Panc1 (cell line): ENCODE measurements at regions not wholly inside any gene's neighbourhood (a gene's known extent, or its start where the extent isn't known, plus 50 kb on each side); places are given as distances from the start of the nearest gene placed in this dataset.

Experiments
- ATAC-seq: fragments of 200-7000 bp; cut with Tn5 transposase; 2 replicates; pipeline ENCODE4 v1.9.1; 2020; ENCODE audit warnings: mild to moderate bottlenecking, moderate library complexity
- BruUV-seq: library from RNA; stranded (reverse); fragments of 400-500 nt; replicated peaks from 2 replicates; lab custom pipeline; 2021; lab: Mats Ljungman, UMichigan
- CTCF ChIA-PET: fragments of 300-600 bp; sonication (Branson Sonifier 250); formaldehyde crosslinking; loops from one replicate; lab custom pipeline; 2022; ENCODE audit warnings: antibody characterized with exemption; lab: Charles Lee
- POLR2A ChIA-PET: fragments of 300-600 bp; sonication (Branson Sonifier 250); formaldehyde crosslinking; loops from one replicate; lab custom pipeline; 2022; ENCODE audit warnings: antibody characterized with exemption; lab: Charles Lee
- DNase-seq: peaks from one replicate; pipeline ENCODE4 v3.0.0-alpha.2; 2010; ENCODE audit warnings: low read depth, low spot score
- H3K27ac ChIP-seq: 2 replicates; pipeline ENCODE4 v1.5.1; 2011; ENCODE audit warnings: mild to moderate bottlenecking, low read length, inconsistent platforms
- H3K27me3 ChIP-seq: fragments of 200-500 bp; sonication (Bioruptor generic); 2 replicates; pipeline ENCODE4 v1.6.0; 2014; ENCODE audit warnings: low read length, inconsistent platforms; ENCODE audit not compliant: control insufficient read depth, insufficient read depth
- H3K36me3 ChIP-seq: fragments of 200-500 bp; sonication (Bioruptor generic); 2 replicates; pipeline ENCODE4 v1.5.1; 2014; ENCODE audit warnings: inconsistent platforms, mild to moderate bottlenecking, low read length, moderate library complexity; ENCODE audit not compliant: control insufficient read depth, insufficient read depth
- H3K4me1 ChIP-seq: 2 replicates; pipeline ENCODE4 v1.5.1; 2011; ENCODE audit warnings: inconsistent platforms, mild to moderate bottlenecking, low read length, moderate library complexity; ENCODE audit not compliant: control insufficient read depth, insufficient read depth
- H3K4me3 ChIP-seq, 2 experiments: 2 replicates each; pipeline ENCODE4 v1.5.1; 2011 to 2012; ENCODE audit warnings: low read depth in 2 of 2, low read length in 2 of 2, mild to moderate bottlenecking in 2 of 2, inconsistent platforms in 1 of 2, moderate library complexity in 1 of 2
- H3K9me3 ChIP-seq: fragments of 200-500 bp; sonication (Bioruptor generic); 2 replicates; pipeline ENCODE4 v1.5.1; 2014; ENCODE audit warnings: low read depth, mild to moderate bottlenecking, inconsistent platforms, low read length, moderate library complexity; ENCODE audit not compliant: control insufficient read depth, insufficient read depth
- POLR2AphosphoS5 ChIP-seq: IDR thresholded peaks from 2 replicates; pipeline ENCODE4 v1.6.1; 2012; ENCODE audit warnings: mild to moderate bottlenecking, low read depth, low read length, moderate library complexity
- SIN3A ChIP-seq: IDR thresholded peaks from 2 replicates; pipeline ENCODE4 v1.6.1; 2012; ENCODE audit warnings: low read depth, mild to moderate bottlenecking, low read length, moderate library complexity, borderline replicate concordance; ENCODE audit not compliant: insufficient read depth
- TCF7L2 ChIP-seq: IDR thresholded peaks from 2 replicates; pipeline ENCODE4 v1.6.1; 2011; ENCODE audit warnings: mild to moderate bottlenecking, low read depth, low read length, inconsistent platforms
- in situ Hi-C: cut with HindIII; loops from 2 replicates; pipeline ENCODE4 v1.10.0; 2016; ENCODE audit warnings: low sequenced_read_pairs, low pct_unique_long_range_greater_than_20kb
- intact Hi-C: fragments of 100-400 bp; cut with micrococcal nuclease; formaldehyde crosslinking; loops from one replicate; pipeline ENCODE4 v1.10.0; 2022; ENCODE audit not compliant: unreplicated experiment
- TF ChIP-seq, protein P1 (sequence below), 2 experiments: IDR thresholded peaks; 2 replicates each; pipeline ENCODE4 v1.6.1; 2011 to 2012; ENCODE audit warnings: low read depth in 2 of 2, control low read depth in 1 of 2, low read length in 1 of 2, mild to moderate bottlenecking in 1 of 2, moderate library complexity in 1 of 2; ENCODE audit not compliant: insufficient read depth in 1 of 2
- TF ChIP-seq, protein P2 (sequence below): fragments of 450-650 bp; IDR thresholded peaks from 2 replicates; pipeline ENCODE4 v1.5.1; 2017; ENCODE audit warnings: mild to moderate bottlenecking

DNA sequence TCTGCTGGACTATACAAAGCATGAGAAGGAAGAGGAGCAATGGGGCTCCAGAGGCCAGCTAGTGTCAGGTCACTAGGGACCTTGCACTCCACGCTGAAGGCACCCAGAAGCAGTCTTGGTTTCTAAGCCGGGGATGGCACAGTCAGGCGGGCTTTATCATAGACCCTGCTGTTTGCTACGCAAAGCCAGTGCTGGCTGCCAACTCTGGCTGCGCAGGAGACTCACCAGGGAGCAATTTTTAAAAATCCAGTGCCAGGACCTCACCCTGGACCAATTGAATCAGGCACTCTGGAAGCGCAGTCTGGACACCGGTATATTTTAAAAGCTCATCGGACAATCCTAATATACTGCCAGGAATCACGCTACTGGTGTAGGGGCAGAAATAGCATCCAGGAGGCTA lies 368.5 kb upstream of the XYLT1 start:
- POLR2A ChIA-PET = no interaction called here
- H3K4me1 ChIP-seq = no peaks in the 10 kb centered on the region
- ATAC-seq (no peak), DNase-seq (no peak)
- CTCF ChIA-PET = no interaction called here
- in situ Hi-C loops = no loop called here
- peaks cover 8% of the 10 kb centered on the region; the same call in 1 of the 2 replicates for H3K27me3 ChIP-seq
- no peak overlapping the region for H3K27ac ChIP-seq
- no TSS peak for BruUV-seq
- no peaks in the 10 kb centered on the region for H3K36me3 ChIP-seq
- intact Hi-C loops = no loop called here
- TF ChIP-seq, protein P1, sequence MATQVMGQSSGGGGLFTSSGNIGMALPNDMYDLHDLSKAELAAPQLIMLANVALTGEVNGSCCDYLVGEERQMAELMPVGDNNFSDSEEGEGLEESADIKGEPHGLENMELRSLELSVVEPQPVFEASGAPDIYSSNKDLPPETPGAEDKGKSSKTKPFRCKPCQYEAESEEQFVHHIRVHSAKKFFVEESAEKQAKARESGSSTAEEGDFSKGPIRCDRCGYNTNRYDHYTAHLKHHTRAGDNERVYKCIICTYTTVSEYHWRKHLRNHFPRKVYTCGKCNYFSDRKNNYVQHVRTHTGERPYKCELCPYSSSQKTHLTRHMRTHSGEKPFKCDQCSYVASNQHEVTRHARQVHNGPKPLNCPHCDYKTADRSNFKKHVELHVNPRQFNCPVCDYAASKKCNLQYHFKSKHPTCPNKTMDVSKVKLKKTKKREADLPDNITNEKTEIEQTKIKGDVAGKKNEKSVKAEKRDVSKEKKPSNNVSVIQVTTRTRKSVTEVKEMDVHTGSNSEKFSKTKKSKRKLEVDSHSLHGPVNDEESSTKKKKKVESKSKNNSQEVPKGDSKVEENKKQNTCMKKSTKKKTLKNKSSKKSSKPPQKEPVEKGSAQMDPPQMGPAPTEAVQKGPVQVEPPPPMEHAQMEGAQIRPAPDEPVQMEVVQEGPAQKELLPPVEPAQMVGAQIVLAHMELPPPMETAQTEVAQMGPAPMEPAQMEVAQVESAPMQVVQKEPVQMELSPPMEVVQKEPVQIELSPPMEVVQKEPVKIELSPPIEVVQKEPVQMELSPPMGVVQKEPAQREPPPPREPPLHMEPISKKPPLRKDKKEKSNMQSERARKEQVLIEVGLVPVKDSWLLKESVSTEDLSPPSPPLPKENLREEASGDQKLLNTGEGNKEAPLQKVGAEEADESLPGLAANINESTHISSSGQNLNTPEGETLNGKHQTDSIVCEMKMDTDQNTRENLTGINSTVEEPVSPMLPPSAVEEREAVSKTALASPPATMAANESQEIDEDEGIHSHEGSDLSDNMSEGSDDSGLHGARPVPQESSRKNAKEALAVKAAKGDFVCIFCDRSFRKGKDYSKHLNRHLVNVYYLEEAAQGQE (IDR thresholded peaks at IDR 0.05; ENCODE audit: insufficient read depth in 1 of 2, low read depth in 2 of 2, low read length in 1 of 2) = no peak
- TF ChIP-seq, protein P2, sequence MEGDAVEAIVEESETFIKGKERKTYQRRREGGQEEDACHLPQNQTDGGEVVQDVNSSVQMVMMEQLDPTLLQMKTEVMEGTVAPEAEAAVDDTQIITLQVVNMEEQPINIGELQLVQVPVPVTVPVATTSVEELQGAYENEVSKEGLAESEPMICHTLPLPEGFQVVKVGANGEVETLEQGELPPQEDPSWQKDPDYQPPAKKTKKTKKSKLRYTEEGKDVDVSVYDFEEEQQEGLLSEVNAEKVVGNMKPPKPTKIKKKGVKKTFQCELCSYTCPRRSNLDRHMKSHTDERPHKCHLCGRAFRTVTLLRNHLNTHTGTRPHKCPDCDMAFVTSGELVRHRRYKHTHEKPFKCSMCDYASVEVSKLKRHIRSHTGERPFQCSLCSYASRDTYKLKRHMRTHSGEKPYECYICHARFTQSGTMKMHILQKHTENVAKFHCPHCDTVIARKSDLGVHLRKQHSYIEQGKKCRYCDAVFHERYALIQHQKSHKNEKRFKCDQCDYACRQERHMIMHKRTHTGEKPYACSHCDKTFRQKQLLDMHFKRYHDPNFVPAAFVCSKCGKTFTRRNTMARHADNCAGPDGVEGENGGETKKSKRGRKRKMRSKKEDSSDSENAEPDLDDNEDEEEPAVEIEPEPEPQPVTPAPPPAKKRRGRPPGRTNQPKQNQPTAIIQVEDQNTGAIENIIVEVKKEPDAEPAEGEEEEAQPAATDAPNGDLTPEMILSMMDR = no peak
- no peak for TF ChIP-seq POLR2AphosphoS5
- no peak for TF ChIP-seq TCF7L2
- no peak for TF ChIP-seq SIN3A
- H3K4me3 ChIP-seq = no peak overlapping the region
- H3K9me3 ChIP-seq = no peaks in the 10 kb centered on the region

GRCh38 chr16:17836868-17837602 lies 366.3 kb upstream of the XYLT1 start:
- in situ Hi-C loops = no loop called here
- no peak for ATAC-seq
- CTCF ChIA-PET = no interaction called here

More at GRCh38 chr16:17836868-17837602, 366.3 kb upstream of the XYLT1 start:
- Histone ChIP-seq H3K4me1 (no peaks in the 10 kb centered on the region), H3K9me3 (no peaks in the 10 kb centered on the region), H3K36me3 (no peaks in the 10 kb centered on the region), H3K27ac (no peak overlapping the region), H3K27me3 (peaks cover 10% of the 10 kb centered on the region; the same call in 1 of the 2 replicates), H3K4me3 (no peak overlapping the region)
- peak; percentile 12 for DNase-seq
- POLR2A ChIA-PET = no interaction called here
- no peak for TF ChIP-seq POLR2AphosphoS5
- TF ChIP-seq, protein P1 (IDR thresholded peaks at IDR 0.05; ENCODE audit: insufficient read depth in 1 of 2, low read depth in 2 of 2, low read length in 1 of 2) = no peak
- TF ChIP-seq TCF7L2 = no peak
- TF ChIP-seq, protein P2 = no peak
- TF ChIP-seq SIN3A = no peak
- intact Hi-C loops = no loop called here
- BruUV-seq = no TSS peak
